Dermis blood vessel endothelial cell (primary cell): ENCODE measurements at regions not wholly inside any gene's neighbourhood (a gene's known extent, or its start where the extent isn't known, plus 50 kb on each side); places are given as distances from the start of the nearest gene placed in this dataset.
A peak's percentile ranks its signal among the peaks of the same experiment; 100 is the strongest.
"Not testable (repeated sequence)": the region's sequence is repeated elsewhere in the genome, so short reads cannot be mapped to it uniquely, and the experiment has no call there.

ENCODE experiments used
- DNase-seq: peaks from one replicate; pipeline ENCODE4 v3.0.0; 2010

DNA sequence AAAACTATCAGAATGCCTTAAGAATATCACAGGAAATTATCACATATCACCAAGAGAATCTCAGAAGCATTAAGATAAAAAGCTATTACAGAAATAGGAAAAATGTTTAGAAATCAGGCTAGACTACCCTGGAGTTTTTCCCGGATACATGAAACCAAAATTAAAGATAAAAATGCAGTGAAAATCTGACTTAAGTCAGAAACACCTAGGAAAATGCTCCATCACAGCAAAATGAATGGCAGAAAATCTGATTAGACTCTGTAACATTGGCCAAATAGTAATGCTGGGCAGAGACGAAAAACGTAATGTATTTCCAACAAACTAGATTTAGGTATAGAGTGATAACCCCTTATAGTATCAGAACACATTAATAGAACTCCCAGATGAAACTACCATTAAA is 1626.7 kb upstream of the C9orf72 start:
- DNase-seq: no peak

- no peak for DNase-seq
Observed at GRCh38 chr9:29200650-29201049, 1627.4 kb upstream of the C9orf72 start.

DNA sequence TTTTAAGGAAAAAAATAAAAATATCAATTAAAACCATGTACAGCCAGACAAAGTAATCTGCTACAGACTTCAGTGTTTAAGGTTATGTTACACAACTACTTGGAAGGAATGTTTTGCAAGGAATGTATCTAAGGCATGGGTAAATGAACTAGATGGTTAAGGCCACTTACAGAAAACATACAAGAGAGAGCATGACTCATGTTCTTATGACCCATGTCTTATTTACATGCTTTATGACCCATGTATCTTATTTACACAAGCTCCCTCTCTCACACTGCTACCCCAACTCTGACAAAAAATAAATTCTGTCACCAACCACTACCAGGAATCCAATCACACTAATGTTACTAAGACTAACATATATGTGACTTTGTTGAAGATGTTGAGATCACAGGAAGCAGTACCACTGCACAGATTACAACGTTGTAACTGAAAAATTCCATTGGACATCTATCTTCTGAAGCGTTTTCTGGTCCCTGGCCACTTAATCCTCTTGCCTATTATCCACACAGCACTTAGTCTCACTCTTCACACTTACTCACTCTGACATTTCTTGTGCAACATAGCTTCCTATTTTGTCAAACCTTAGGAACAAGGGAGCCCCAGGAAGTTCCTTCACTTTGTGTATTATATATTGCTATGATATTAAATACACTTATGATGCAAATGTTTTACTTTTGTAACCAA is 1630.1 kb upstream of the C9orf72 start:
- DNase-seq: no peak

DNA sequence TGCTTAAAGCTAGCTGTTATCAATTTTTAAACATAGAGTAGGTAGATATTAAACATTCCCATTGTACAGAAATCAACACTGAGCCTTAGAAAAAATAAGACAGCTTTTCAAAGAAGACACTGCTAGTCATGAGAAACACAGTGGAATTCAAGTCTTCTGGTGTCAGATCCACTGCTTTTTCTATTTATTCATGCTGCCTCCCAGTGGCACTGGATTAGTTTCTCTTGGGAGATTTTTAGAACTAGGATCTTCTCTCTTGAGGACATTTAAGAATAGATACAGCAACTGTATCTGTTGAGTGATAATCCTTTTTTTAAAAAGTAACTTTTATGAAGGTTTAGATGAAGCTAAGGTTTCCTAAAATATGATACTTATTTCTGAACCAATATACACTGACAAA is 1635.4 kb upstream of the C9orf72 start:
- DNase-seq: no peak

DNA sequence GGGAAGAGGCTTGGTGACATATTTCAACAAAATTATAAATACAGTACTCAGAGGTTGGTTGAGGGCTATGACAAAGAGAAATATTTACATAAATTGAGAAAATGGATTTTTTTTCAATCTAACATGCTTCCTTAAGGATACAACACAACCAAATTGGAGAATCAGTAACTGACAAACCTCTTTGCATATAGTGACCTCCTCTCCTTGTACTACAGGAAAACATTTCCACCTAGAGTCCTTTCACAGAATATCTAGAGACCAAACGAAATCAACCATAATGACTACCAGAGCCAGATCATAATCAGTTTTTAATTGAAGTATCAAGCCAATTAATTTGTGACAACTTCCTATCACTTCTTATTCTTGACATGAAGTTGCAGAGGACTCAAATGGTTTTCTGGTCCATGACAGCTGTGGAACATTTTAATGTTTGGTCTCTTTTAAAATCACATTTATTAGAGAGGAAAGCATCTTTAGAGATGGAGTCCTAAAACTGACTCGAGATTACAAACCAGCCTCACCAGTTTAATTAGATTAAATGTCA is 1636.5 kb upstream of the C9orf72 start:
- DNase-seq: no peak

DNA sequence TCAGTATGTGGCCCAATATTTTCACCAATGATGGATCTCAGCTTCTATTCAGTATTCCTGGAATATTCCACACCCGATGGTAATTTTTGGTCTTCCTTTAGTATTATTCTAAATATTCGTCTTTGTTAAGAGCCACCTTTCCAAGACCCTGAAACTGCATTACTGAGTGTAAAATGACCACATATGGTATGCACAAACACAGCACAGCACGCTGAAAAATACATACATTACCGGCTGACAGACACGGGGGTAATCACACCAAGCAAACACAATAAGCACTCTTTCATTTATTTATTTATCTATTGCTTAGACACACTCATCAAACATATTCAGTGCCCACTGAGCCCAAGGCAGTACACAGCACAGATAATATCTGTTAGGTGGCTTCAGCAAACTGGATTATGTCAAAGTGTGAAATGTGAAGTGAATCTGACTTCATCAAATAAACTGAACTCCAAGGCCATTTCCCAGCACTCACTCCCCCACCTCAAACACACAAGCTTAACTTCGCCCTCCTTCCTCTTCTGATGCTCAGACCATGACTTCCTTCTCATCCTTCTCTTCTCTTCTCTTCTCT is 1637.8 kb upstream of the C9orf72 start:
- DNase-seq: no peak

DNA sequence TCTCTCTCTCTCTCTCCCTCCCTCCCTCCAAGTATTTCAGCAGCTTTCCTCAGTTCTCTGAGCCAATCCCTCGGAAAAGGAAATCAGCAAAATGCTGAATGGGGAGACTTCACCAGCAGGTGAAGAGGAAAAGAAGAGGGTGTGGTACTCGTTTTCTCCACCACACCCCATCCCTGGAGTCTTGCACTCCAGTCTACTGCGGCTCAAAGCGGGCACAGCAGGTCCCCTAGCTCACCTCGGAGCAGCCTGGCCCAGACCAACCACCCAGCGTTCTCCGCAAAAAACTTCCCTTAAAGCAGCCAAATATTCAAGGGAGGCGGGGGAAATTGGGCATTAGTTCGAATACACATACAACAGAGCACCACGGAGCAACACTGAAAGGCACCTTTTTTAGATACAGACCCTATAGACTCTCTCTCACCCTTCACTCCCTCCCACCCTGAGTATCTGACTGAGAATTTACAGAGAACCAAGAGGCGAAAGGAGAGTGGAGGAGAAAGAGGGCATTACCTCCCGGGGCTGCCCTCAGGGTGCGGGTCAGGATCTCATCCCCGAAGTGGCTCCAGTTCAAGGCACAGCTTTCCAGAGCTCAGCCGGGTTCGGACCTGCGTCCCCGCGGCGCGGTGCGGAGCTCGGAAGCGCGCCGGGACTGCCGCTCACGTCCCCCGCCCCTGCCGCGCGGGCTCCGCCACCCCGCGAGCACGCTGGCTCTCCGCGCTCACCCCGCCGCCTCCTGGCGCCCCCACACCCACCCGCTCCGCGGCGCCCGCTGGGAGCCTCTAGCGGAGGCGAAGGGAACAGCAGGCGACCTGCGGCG is 1638.5 kb upstream of the C9orf72 start:
- peak; percentile 47 for DNase-seq

GRCh38 chr9:29212397-29213387 is 1639.4 kb upstream of the C9orf72 start:
- DNase-seq: no peak

- no peak for DNase-seq
Observed at GRCh38 chr9:29213417-29214153, 1640.3 kb upstream of the C9orf72 start, which contains the start of gene LINGO2. Gene LINGO2, minus strand, starts transcription at chr9:29213601.

- DNase-seq: no peak
Observed at GRCh38 chr9:29214154-29214689, 1640.9 kb upstream of the C9orf72 start.

GRCh38 chr9:29214690-29215253 is 1641.5 kb upstream of the C9orf72 start:
- DNase-seq: no peak

GRCh38 chr9:29217966-29218365 is 1644.7 kb upstream of the C9orf72 start:
- no peak for DNase-seq

GRCh38 chr9:29220596-29221251 is 1647.4 kb upstream of the C9orf72 start:
- no peak for DNase-seq

GRCh38 chr9:29228558-29228957 is 1655.3 kb upstream of the C9orf72 start:
- DNase-seq: no peak

DNA sequence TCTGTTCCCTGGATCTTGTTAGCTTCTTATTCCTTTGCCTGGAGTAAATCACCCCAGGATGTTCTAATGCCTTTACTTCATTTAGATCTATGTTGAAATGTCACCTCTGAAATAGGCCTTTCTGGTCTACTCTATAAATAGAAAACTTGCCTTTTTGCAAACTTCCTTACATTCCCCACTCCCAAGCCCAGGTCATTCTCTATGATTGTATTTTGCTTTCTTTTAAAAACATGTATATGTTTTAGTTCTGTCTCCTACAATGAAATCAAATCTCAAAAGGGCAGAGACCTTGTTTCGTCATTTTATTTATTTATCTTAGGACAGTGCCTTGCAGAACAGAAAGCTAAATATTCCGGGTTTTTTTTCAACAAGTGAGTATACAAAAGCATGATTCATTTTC is 1657.7 kb upstream of the C9orf72 start:
- no peak for DNase-seq

DNA sequence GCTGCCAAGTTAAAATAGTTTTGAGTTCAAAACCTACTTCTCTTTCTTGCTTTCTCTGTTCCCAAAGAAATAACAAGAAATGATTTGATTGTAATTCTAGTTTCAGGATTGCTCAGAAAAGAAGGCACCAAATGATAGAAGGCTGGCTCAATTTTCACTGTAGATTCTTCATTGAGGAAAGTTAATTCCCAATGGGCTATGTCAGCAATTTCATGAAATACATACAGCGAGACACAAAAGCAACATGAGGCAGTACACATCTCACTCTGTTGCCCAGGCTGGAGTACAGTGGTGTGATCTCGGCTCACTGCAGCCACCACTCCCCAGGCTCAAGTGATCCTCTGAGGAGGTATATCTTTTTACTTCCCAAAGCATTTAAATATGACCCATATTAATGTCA is 1659.9 kb upstream of the C9orf72 start:
- DNase-seq: no peak

DNA sequence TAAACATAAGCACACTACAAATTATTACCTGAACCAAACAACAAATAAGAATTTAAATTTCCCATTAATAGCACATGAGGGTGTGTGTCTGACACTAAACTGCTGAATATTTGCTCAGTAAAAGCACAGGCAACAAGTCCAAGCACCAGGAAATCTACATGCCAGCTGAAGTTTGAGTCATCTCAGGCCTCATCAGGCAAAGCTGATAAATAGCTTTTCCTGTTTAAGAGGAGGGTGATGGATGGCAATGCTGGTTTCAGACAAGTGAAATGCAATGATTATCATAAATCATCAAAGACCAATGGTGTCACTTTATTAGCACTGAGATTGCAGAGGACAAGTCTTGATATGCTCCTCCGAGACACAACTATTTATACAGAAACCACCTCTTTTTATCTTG is 1668.0 kb upstream of the C9orf72 start:
- DNase-seq: no peak

- DNase-seq: no peak
Observed at GRCh38 chr9:29245351-29245750, 1672.1 kb upstream of the C9orf72 start.

DNA sequence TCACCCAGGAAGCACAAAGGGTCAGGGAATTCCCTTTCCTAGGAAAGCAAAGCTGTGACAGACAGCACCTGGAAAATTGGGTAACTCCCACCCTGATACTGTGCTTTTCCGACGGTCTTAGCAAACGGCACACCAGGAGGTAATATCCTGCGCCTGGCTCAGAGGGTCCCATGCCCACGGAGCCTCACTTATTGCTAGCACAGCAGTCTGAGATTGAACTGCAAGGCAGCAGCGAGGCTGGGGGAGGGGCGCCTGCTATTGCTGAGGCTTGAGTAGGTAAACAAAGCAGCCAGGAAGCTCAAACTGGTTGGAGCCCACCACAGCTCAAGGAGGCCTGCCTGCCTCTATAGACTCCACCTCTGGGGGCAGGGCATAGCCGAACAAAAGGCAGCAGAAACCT is 1697.1 kb upstream of the C9orf72 start:
- DNase-seq: not testable (repeated sequence)

DNA sequence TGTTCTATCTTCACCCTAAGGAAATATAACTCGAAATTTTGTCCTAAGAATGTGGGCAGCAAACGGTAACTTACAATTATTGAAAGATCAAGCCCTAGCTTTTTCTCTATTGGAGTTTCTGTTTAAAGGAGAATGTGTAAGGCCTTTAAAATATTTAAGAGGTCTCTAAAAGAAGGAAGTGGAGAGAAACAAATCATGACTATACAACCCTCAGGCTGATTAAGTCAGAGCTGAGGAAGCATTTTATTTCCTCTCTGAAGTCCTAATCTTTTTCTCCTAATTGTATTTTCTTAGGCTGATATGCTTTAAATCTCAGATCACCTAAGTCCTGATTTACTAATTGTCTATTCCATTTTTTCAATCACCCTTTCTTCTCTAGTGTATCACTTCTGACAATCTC is 1708.8 kb upstream of the C9orf72 start:
- DNase-seq: no peak
